GM06990 (cell line): ENCODE measurements at regions not wholly inside any gene's neighbourhood (a gene's known extent, or its start where the extent isn't known, plus 50 kb on each side); places are given as distances from the start of the nearest gene placed in this dataset.
A peak's percentile ranks its signal among the peaks of the same experiment; 100 is the strongest.

Experiments
- DNase-seq: peaks from one replicate; pipeline ENCODE4 v3.0.0-alpha.2; 2011; ENCODE audit not compliant: insufficient read length; ENCODE audit errors: extremely low read depth
- H3K27me3 ChIP-seq: replicated peaks from 2 replicates; pipeline ENCODE4 v1.6.0; 2011; ENCODE audit warnings: low read length; ENCODE audit not compliant: control insufficient read depth, insufficient read depth
- H3K36me3 ChIP-seq: 2 replicates; pipeline ENCODE4 v1.5.1; 2011; ENCODE audit warnings: low read length; ENCODE audit not compliant: control insufficient read depth, insufficient read depth
- H3K4me3 ChIP-seq: replicated peaks from 2 replicates; pipeline ENCODE4 v1.5.1; 2011; ENCODE audit warnings: low read depth, mild to moderate bottlenecking, control low read depth, low read length
- CTCF ChIP-seq: IDR thresholded peaks from 2 replicates; pipeline ENCODE4 v1.5.1; 2011; ENCODE audit warnings: low read length, control low read depth, mild to moderate bottlenecking, inconsistent platforms; ENCODE audit not compliant: insufficient read depth, poor library complexity, severe bottlenecking

- TF ChIP-seq CTCF: no peak
- H3K36me3 ChIP-seq: no peaks in the 10 kb centered on the region
- no peak overlapping the region for H3K4me3 ChIP-seq
- H3K27me3 ChIP-seq: no peaks in the 10 kb centered on the region
- no peak for DNase-seq
Measured at GRCh38 chr13:79079351-79079839, 326.7 kb downstream of the RBM26 start.

GRCh38 chr13:79075703-79076102 is 330.4 kb downstream of the RBM26 start:
- no peak for DNase-seq
- no peak for TF ChIP-seq CTCF
- no peaks in the 10 kb centered on the region for H3K36me3 ChIP-seq
- no peaks in the 10 kb centered on the region for H3K27me3 ChIP-seq
- H3K4me3 ChIP-seq: no peak overlapping the region

DNA sequence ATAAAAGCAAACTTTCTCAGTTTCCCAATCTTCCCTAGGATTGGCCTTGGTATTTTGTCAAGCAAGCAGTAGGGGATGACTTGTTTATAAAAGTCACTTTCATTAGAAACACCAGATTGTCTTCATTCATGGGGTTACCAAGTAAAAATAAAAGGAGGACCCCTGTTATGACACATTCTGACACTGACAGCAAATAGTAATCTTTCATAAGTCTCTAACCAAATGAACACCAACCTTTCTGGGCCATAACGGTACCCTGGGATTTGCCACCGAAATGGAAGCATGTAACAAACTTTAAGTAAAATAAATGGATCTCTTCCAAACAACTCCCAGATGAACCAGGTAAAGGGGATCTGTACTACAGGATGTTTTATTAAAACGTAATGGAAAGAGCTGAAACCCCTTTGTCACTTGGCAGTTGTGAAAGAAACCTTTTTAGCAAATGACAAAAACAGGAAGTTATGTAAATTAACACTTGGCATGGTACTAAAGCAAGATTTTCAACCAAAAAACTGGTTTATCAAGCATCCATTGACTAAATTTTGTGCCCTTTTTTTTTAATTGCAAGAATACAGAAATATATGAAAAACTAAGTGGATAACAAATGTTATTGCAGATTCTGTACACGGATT is 335.6 kb downstream of the RBM26 start:
- peak; percentile 25 for DNase-seq
- TF ChIP-seq CTCF: no peak
- Histone ChIP-seq H3K27me3 (no peaks in the 10 kb centered on the region), H3K36me3 (no peaks in the 10 kb centered on the region), H3K4me3 (no peak overlapping the region)

DNA sequence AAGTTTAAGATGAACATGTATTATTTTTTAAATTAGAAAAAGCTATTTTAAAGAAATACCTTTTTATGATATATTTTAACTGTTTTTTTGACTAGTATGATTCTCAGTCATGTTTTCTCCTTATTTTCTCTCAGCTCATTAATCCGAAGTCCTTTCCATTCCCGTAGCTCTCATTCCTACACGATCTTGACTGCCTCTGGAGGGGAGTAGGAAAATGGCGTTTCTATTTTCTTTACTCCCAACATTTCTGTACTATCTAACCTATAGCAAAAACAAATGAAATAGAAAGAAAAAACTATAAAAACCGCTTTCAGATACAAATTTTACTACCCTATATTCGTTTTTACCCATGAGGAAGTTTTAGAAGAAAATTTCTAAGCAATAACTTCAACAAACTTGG is 343.8 kb downstream of the RBM26 start:
- H3K4me3 ChIP-seq: no peak overlapping the region
- no peak for TF ChIP-seq CTCF
- DNase-seq: no peak
- no peaks in the 10 kb centered on the region for H3K36me3 ChIP-seq
- H3K27me3 ChIP-seq: no peaks in the 10 kb centered on the region

DNA sequence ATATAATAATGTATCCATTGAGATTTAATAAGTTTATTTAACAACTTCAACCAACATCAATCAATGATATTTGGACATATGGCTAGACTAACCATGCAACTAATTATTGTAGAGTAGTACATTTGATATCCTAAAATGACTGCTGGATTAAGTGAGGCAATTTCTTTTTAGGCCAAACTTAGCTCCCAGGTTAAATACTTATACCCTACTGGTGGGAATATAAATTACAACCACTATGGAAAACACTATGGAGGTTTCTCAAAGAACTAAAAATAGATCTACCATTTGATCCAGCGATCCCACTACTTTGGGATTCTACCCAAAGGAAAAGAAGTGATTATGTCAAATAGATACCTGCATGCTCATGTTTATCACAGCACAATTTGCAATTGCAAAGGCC is 345.8 kb downstream of the RBM26 start:
- TF ChIP-seq CTCF: no peak
- no peaks in the 10 kb centered on the region for H3K36me3 ChIP-seq
- no peaks in the 10 kb centered on the region for H3K27me3 ChIP-seq
- no peak for DNase-seq
- no peak overlapping the region for H3K4me3 ChIP-seq

DNA sequence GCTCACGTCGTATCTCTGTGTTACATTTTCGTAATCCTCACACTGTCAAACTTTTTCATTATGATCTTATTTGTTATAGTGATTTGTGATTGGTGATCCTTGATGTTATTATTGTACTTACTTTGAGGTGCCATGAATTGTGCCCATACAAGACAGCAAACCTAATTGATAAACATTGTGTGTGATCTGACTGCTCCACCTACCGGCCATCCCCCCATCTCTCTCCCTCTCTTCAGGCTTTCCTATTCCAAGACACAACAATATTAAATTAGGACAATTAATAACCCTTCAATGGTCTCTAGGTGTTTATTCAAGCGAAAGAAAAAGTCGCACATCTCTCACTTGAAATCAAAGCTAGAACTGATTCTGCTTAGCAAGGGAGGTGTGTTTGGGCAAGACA is 349.3 kb downstream of the RBM26 start:
- no peak for DNase-seq
- H3K27me3 ChIP-seq: no peaks in the 10 kb centered on the region
- no peak overlapping the region for H3K4me3 ChIP-seq
- H3K36me3 ChIP-seq: no peaks in the 10 kb centered on the region
- TF ChIP-seq CTCF: no peak
